ENCODE measurements at regions not wholly inside any gene's neighbourhood (a gene's known extent, or its start where the extent isn't known, plus 50 kb on each side); places are given as distances from the start of the nearest gene placed in this dataset.

DNA sequence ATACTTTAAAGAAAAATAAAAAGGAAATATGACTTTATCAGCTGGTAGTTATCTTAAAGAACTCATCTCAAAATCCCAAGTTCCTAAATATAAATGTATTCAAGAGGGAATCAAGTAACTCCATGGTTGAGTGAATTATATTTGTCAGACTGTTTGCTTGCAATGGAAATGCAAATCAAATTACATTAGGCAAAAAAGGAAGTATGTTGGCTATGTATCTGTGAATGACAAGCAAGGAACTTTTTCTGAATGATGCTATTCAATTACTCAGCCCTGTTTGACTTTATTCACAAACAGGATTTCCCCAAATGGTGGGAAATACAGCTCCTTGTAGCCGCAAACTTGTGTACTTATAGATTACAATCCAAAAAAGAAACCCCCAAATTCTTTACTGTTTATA is 309.1 kb downstream of the ARL6IP6 start:
- TF ChIP-seq, protein P1, sequence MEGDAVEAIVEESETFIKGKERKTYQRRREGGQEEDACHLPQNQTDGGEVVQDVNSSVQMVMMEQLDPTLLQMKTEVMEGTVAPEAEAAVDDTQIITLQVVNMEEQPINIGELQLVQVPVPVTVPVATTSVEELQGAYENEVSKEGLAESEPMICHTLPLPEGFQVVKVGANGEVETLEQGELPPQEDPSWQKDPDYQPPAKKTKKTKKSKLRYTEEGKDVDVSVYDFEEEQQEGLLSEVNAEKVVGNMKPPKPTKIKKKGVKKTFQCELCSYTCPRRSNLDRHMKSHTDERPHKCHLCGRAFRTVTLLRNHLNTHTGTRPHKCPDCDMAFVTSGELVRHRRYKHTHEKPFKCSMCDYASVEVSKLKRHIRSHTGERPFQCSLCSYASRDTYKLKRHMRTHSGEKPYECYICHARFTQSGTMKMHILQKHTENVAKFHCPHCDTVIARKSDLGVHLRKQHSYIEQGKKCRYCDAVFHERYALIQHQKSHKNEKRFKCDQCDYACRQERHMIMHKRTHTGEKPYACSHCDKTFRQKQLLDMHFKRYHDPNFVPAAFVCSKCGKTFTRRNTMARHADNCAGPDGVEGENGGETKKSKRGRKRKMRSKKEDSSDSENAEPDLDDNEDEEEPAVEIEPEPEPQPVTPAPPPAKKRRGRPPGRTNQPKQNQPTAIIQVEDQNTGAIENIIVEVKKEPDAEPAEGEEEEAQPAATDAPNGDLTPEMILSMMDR (IDR thresholded peaks at IDR 0.05) = no peak
- TF ChIP-seq POLR2A (IDR thresholded peaks at IDR 0.05) (no peak), EP300 (IDR thresholded peaks at IDR 0.05) (no peak)
